IMR-90 (cell line): ENCODE measurements at regions not wholly inside any gene's neighbourhood (a gene's known extent, or its start where the extent isn't known, plus 50 kb on each side); places are given as distances from the start of the nearest gene placed in this dataset.

Source experiments
- MAFK ChIP-seq: IDR thresholded peaks from 2 replicates; pipeline ENCODE4 v1.6.1; 2012; ENCODE audit warnings: low read depth, low read length, improper control_type of control experiment
- POLR2A ChIP-seq: IDR thresholded peaks from 2 replicates; pipeline ENCODE4 v1.6.1; 2012; ENCODE audit warnings: mild to moderate bottlenecking, low read depth, low read length
- SMC3 ChIP-seq: fragments of 150-350 bp; IDR thresholded peaks from 2 replicates; pipeline ENCODE4 v1.6.1; 2016; ENCODE audit warnings: low read depth, mild to moderate bottlenecking, antibody characterized with exemption, low read length, moderate library complexity
- TF ChIP-seq, protein P1 (sequence below): fragments of 150-350 bp; IDR thresholded peaks from 2 replicates; pipeline ENCODE4 v1.6.1; 2017; ENCODE audit warnings: mild to moderate bottlenecking, antibody characterized with exemption, low read length, low read depth

DNA sequence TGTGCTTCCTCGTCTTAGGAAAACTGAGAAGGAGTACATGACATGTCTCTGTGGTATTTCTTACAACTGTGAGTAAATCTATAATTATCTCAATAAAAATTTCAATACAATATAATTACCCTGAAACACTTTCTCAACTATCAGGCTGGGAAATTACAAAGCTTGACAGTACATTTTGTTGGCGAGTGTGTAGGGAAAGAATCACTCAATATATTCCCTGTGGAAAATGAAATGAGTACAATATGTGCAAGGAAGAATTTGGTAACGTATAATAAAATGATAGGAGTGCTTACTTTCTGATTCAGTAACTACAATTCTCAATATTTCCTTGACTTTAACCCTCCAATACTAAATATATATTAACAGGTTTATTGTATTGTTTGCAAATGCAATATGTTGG lies 818.2 kb upstream of the CADM2 start:
- no peak for TF ChIP-seq MAFK
- TF ChIP-seq, protein P1, sequence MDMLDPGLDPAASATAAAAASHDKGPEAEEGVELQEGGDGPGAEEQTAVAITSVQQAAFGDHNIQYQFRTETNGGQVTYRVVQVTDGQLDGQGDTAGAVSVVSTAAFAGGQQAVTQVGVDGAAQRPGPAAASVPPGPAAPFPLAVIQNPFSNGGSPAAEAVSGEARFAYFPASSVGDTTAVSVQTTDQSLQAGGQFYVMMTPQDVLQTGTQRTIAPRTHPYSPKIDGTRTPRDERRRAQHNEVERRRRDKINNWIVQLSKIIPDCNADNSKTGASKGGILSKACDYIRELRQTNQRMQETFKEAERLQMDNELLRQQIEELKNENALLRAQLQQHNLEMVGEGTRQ, result no peak
- no peak for TF ChIP-seq SMC3
- no peak for TF ChIP-seq POLR2A
